ENCODE measurements at regions not wholly inside any gene's neighbourhood (a gene's known extent, or its start where the extent isn't known, plus 50 kb on each side); places are given as distances from the start of the nearest gene placed in this dataset.
"Not testable (repeated sequence)": the region's sequence is repeated elsewhere in the genome, so short reads cannot be mapped to it uniquely, and the experiment has no call there.

- no peak for DNase-seq (ENCODE audit: low read depth in 2 of 2)
Observed at GRCh38 chr21:15614766-15615165, 115.0 kb upstream of the USP25 start.

GRCh38 chr21:15616864-15617574 lies 112.8 kb upstream of the USP25 start:
- no peak for DNase-seq (ENCODE audit: low read depth in 2 of 2)

GRCh38 chr21:15617964-15618363 lies 111.8 kb upstream of the USP25 start:
- no peak for DNase-seq (ENCODE audit: low read depth in 2 of 2)

GRCh38 chr21:15620892-15621291 lies 108.9 kb upstream of the USP25 start:
- DNase-seq (ENCODE audit: low read depth in 2 of 2), result no peak

GRCh38 chr21:15624646-15625045 lies 105.1 kb upstream of the USP25 start:
- DNase-seq (ENCODE audit: low read depth in 2 of 2), result no peak

GRCh38 chr21:15625363-15625762 lies 104.4 kb upstream of the USP25 start:
- no peak for DNase-seq (ENCODE audit: low read depth in 2 of 2)

- no peak for DNase-seq (ENCODE audit: low read depth in 2 of 2)
Observed at GRCh38 chr21:15626031-15626430, 103.8 kb upstream of the USP25 start.

- DNase-seq (ENCODE audit: low read depth in 2 of 2), result no peak
Observed at GRCh38 chr21:15627011-15627410, 102.8 kb upstream of the USP25 start.

GRCh38 chr21:15627823-15628222 lies 102.0 kb upstream of the USP25 start:
- DNase-seq (ENCODE audit: low read depth in 2 of 2), result no peak

GRCh38 chr21:15631342-15631741 lies 98.4 kb upstream of the USP25 start:
- DNase-seq (ENCODE audit: low read depth in 2 of 2), result no peak

GRCh38 chr21:15634541-15634940 lies 95.2 kb upstream of the USP25 start:
- not testable (repeated sequence) for DNase-seq (ENCODE audit: low read depth in 2 of 2)

- no peak for DNase-seq (ENCODE audit: low read depth in 2 of 2)
Observed at GRCh38 chr21:15638856-15639549, 90.8 kb upstream of the USP25 start.

- DNase-seq (ENCODE audit: low read depth in 2 of 2), result not testable (repeated sequence)
Observed at GRCh38 chr21:15640113-15640512, 89.7 kb upstream of the USP25 start.

GRCh38 chr21:15644489-15644888 lies 85.3 kb upstream of the USP25 start:
- DNase-seq (ENCODE audit: low read depth in 2 of 2), result no peak

GRCh38 chr21:15645830-15646229 lies 84.0 kb upstream of the USP25 start:
- no peak for DNase-seq (ENCODE audit: low read depth in 2 of 2)

GRCh38 chr21:15650735-15651134 lies 79.0 kb upstream of the USP25 start:
- no peak for DNase-seq (ENCODE audit: low read depth in 2 of 2)

GRCh38 chr21:15651172-15651571 lies 78.6 kb upstream of the USP25 start:
- no peak for DNase-seq (ENCODE audit: low read depth in 2 of 2)

- DNase-seq (ENCODE audit: low read depth in 2 of 2), result no peak
Observed at GRCh38 chr21:15653710-15654109, 76.1 kb upstream of the USP25 start.

GRCh38 chr21:15654171-15654570 lies 75.6 kb upstream of the USP25 start:
- no peak for DNase-seq (ENCODE audit: low read depth in 2 of 2)

GRCh38 chr21:15659753-15660422 lies 69.9 kb upstream of the USP25 start:
- no peak for DNase-seq (ENCODE audit: low read depth in 2 of 2)

- DNase-seq (ENCODE audit: low read depth in 2 of 2), result no peak
Observed at GRCh38 chr21:15660423-15660804, 69.4 kb upstream of the USP25 start.

GRCh38 chr21:15667010-15667409 lies 62.8 kb upstream of the USP25 start:
- DNase-seq (ENCODE audit: low read depth in 2 of 2), result no peak

- DNase-seq (ENCODE audit: low read depth in 2 of 2), result no peak
Observed at GRCh38 chr21:15667819-15668218, 62.0 kb upstream of the USP25 start.
